K562 (cell line): ENCODE measurements at regions not wholly inside any gene's neighbourhood (a gene's known extent, or its start where the extent isn't known, plus 50 kb on each side); places are given as distances from the start of the nearest gene placed in this dataset.
A peak's percentile ranks its signal among the peaks of the same experiment; 100 is the strongest.

ENCODE experiments used
- ATAC-seq: fragments of 200-7000 bp; cut with Tn5 transposase; 3 replicates; pipeline ENCODE4 v1.9.1; 2020; ENCODE audit warnings: moderate library complexity
- BruUV-seq: library from RNA; stranded (reverse); fragments of 400-500 nt; replicated peaks from 2 replicates; lab custom pipeline; 2021; lab: Mats Ljungman, UMichigan
- CTCF ChIA-PET: fragments of 300-600 bp; formaldehyde crosslinking; extraction: SDS; loops from one replicate; lab custom pipeline; 2021; ENCODE audit warnings: low intra/inter-chr PET ratio; lab: Yijun Ruan, JAX
- POLR2A ChIA-PET: fragments of 300-600, 350-650 bp; sonication (Branson Sonifier 250); formaldehyde crosslinking; extraction: SDS; loops from one replicate; lab custom pipeline; 2021; ENCODE audit warnings: antibody characterized with exemption, inconsistent platforms; lab: Yijun Ruan, JAX
- DNase-seq, 4 experiments: peaks; one replicate each; pipeline versions ENCODE4 v3.0.0 to v3.0.0-alpha.2; 2011 to 2018; ENCODE audit warnings: low spot score in 3 of 4, mixed read lengths in 3 of 4; ENCODE audit errors: extremely low read depth in 1 of 4
- FAIRE-seq: peaks from 2 replicates; lab custom pipeline; 2011; peaks lifted over from hg19 to GRCh38; lab: Jason Lieb, UNC
- H2AFZ ChIP-seq: 2 replicates; pipeline ENCODE4 v1.6.0; 2011; ENCODE audit warnings: low read depth, low read length, control low read depth, inconsistent platforms
- H3K27ac ChIP-seq: fragments of 200-600 bp; 3 replicates; pipeline ENCODE4 v1.8.0; 2011; ENCODE audit warnings: low read depth, mild to moderate bottlenecking, control low read depth, inconsistent platforms, low read length, moderate library complexity, mixed read lengths; ENCODE audit errors: extremely low read depth
- H3K27me3 ChIP-seq, 2 experiments: fragments of 300-600 bp in 1 of 2; 2 replicates in 1 of 2; 3 replicates in 1 of 2; pipeline versions ENCODE4 v1.6.0 to v1.8.0; 2011; ENCODE audit warnings: inconsistent platforms in 2 of 2, low read length in 2 of 2, mild to moderate bottlenecking in 1 of 2, mixed read lengths in 1 of 2, moderate library complexity in 1 of 2; ENCODE audit not compliant: control insufficient read depth in 2 of 2, insufficient read depth in 2 of 2
- H3K36me3 ChIP-seq: fragments of 300-600 bp; 3 replicates; pipeline ENCODE4 v1.8.0; 2011; ENCODE audit warnings: mild to moderate bottlenecking, low read length, inconsistent platforms; ENCODE audit not compliant: control insufficient read depth, insufficient read depth
- H3K4me1 ChIP-seq, 2 experiments: fragments of 200-600 bp in 1 of 2; replicated peaks in 1 of 2; 2 replicates in 1 of 2; 3 replicates in 1 of 2; pipeline versions ENCODE4 v1.5.1 to v1.8.0; 2011; ENCODE audit warnings: inconsistent platforms in 2 of 2, low read length in 2 of 2, mild to moderate bottlenecking in 1 of 2, mixed read lengths in 1 of 2, moderate library complexity in 1 of 2; ENCODE audit not compliant: control insufficient read depth in 2 of 2, insufficient read depth in 2 of 2
- H3K4me2 ChIP-seq: 2 replicates; pipeline ENCODE4 v1.6.1; 2011; ENCODE audit warnings: low read length, control low read depth, inconsistent platforms, mixed read lengths; ENCODE audit not compliant: insufficient read depth
- H3K4me3 ChIP-seq: fragments of 200-600 bp; sonication (generic), shearing (Covaris generic); 2 replicates; pipeline ENCODE4 v1.5.1; 2016; ENCODE audit warnings: control low read depth, inconsistent platforms
- H3K79me2 ChIP-seq: fragments of 200-600 bp; 3 replicates; pipeline ENCODE4 v1.8.0; 2011; ENCODE audit warnings: low read length, inconsistent platforms; ENCODE audit not compliant: control insufficient read depth, insufficient read depth
- H3K9ac ChIP-seq, 2 experiments: 2 replicates each; pipeline versions ENCODE4 v1.6.0 to v1.6.1; 2011; ENCODE audit warnings: low read depth in 2 of 2, low read length in 2 of 2, control low read depth in 1 of 2, inconsistent platforms in 1 of 2, mild to moderate bottlenecking in 1 of 2, mixed read lengths in 1 of 2; ENCODE audit not compliant: insufficient read depth in 1 of 2
- H3K9me1 ChIP-seq: one replicate; pipeline ENCODE4 v1.6.0; 2011; ENCODE audit warnings: inconsistent platforms, mild to moderate bottlenecking, low read length, moderate library complexity; ENCODE audit not compliant: control insufficient read depth, insufficient read depth
- H3K9me3 ChIP-seq: replicated peaks from 2 replicates; pipeline ENCODE4 v1.5.1; 2011; ENCODE audit warnings: low read depth, low read length, inconsistent platforms; ENCODE audit not compliant: control insufficient read depth, insufficient read depth
- H4K20me1 ChIP-seq: replicated peaks from 2 replicates; pipeline ENCODE4 v1.6.1; 2011; ENCODE audit warnings: low read length, inconsistent platforms, mixed read lengths; ENCODE audit not compliant: control insufficient read depth, insufficient read depth
- ARID3B ChIP-seq: fragments of 250-450 bp; sonication (Bioruptor Pico); IDR thresholded peaks from 2 replicates; pipeline ENCODE4 v1.4.0; 2020; ENCODE audit warnings: borderline replicate concordance
- CAMTA2 ChIP-seq: fragments of 250-450 bp; sonication (Bioruptor Pico); conservative IDR thresholded peaks from 2 replicates; pipeline ENCODE4 v1.5.1; 2022
- COPS2 ChIP-seq: fragments of 450-650 bp; conservative IDR thresholded peaks from 2 replicates; pipeline ENCODE4 v1.6.1; 2016; ENCODE audit warnings: mild to moderate bottlenecking, moderate library complexity
- MAFG ChIP-seq: fragments of 450-650 bp; conservative IDR thresholded peaks from 2 replicates; pipeline ENCODE4 v1.6.1; 2016; ENCODE audit warnings: missing genetic modification characterization, missing compliant biosample characterization
- MTF1 ChIP-seq: fragments of 250-450 bp; sonication (Bioruptor Pico); IDR thresholded peaks from 2 replicates; pipeline ENCODE4 v1.9.0; 2021; ENCODE audit warnings: moderate library complexity, mild to moderate bottlenecking, inconsistent platforms, borderline replicate concordance
- NFE2L1 ChIP-seq: fragments of 450-650 bp; IDR thresholded peaks from 2 replicates; pipeline ENCODE4 v1.6.1; 2016; ENCODE audit warnings: missing genetic modification characterization, low read depth, mild to moderate bottlenecking, missing compliant biosample characterization, moderate library complexity, borderline replicate concordance
- NR2C1 ChIP-seq, 2 experiments: fragments of 450-650 bp; IDR thresholded peaks; 2 replicates each; pipeline ENCODE4 v1.6.1; 2017; ENCODE audit warnings: mild to moderate bottlenecking in 2 of 2, antibody characterized with exemption in 1 of 2, inconsistent platforms in 1 of 2, missing compliant biosample characterization in 1 of 2, missing genetic modification characterization in 1 of 2
- PRPF4 ChIP-seq: fragments of 200-400 bp; formaldehyde crosslinking; IDR thresholded peaks from one replicate; pipeline ENCODE4 v1.6.1; 2017; ENCODE audit warnings: low read length, low read depth, mild to moderate bottlenecking; ENCODE audit not compliant: insufficient read depth, poor library complexity, severe bottlenecking
- PTTG1 ChIP-seq: fragments of 450-650 bp; IDR thresholded peaks from 2 replicates; pipeline ENCODE4 v1.6.1; 2016; ENCODE audit warnings: low read depth, mild to moderate bottlenecking, missing genetic modification characterization, missing compliant biosample characterization
- SMARCA4 ChIP-seq: fragments of 450-650 bp; IDR thresholded peaks from 2 replicates; pipeline ENCODE4 v1.6.1; 2016
- TGIF2 ChIP-seq: sonication (generic); formaldehyde crosslinking; IDR thresholded peaks from 2 replicates; pipeline ENCODE4 v1.8.1; 2022; ENCODE audit warnings: mild to moderate bottlenecking, missing genetic modification reagents, moderate library complexity
- ZFP1 ChIP-seq: fragments of 450-650 bp; formaldehyde crosslinking; IDR thresholded peaks from 2 replicates; pipeline ENCODE4 v1.4.0; 2020; ENCODE audit warnings: mild to moderate bottlenecking, mixed read lengths
- ZNF140 ChIP-seq: fragments of 250-450 bp; sonication (Bioruptor Pico); IDR thresholded peaks from 2 replicates; pipeline ENCODE4 v1.8.0; 2021; ENCODE audit warnings: moderate library complexity, mild to moderate bottlenecking, inconsistent platforms
- ZNF224 ChIP-seq: sonication (generic); formaldehyde crosslinking; IDR thresholded peaks from 2 replicates; pipeline ENCODE4 v1.8.0; 2022; ENCODE audit warnings: mild to moderate bottlenecking, missing genetic modification reagents
- ZNF316 ChIP-seq: fragments of 450-650 bp; IDR thresholded peaks from 2 replicates; pipeline ENCODE4 v1.6.1; 2016
- ZNF592 ChIP-seq: fragments of 450-650 bp; IDR thresholded peaks from 2 replicates; pipeline ENCODE4 v1.6.1; 2017; ENCODE audit warnings: antibody characterized with exemption, mild to moderate bottlenecking
- ZNF707 ChIP-seq: fragments of 250-450 bp; sonication (Bioruptor Pico); conservative IDR thresholded peaks from 2 replicates; pipeline ENCODE4 v1.8.0; 2022; ENCODE audit warnings: inconsistent platforms, mild to moderate bottlenecking, moderate library complexity
- WGBS: fragments of 100-300 bp; shearing (Covaris generic); methylation state at CpG from one replicate; pipeline ENCODE4 v1.1.6; 2016; ENCODE audit warnings: low coverage, mixed read lengths; ENCODE audit not compliant: insufficient coverage; ENCODE audit errors: missing lambda C conversion rate; 5-methylcytosine and 5-hydroxymethylcytosine counted together
- in situ Hi-C: fragments of 300-500 bp; cut with MboI; formaldehyde crosslinking; loops from 4 replicates; pipeline ENCODE4 v1.15.0; 2018; ENCODE audit warnings: inconsistent platforms, mixed read lengths
- intact Hi-C: fragments of 100-400 bp; cut with micrococcal nuclease; formaldehyde crosslinking; loops from 2 replicates; pipeline ENCODE4 v1.14.2; 2022

GRCh38 chr2:17059458-17059857 lies 393.8 kb upstream of the CYRIA start (continued):
- TF ChIP-seq NFE2L1 (tag): no peak

GRCh38 chr2:17058772-17059402 lies 393.3 kb upstream of the CYRIA start:
- Histone ChIP-seq H3K36me3 (no peaks in the 10 kb centered on the region), H3K9ac (no peak overlapping the region), H3K4me1 (no peaks in the 10 kb centered on the region), H3K79me2 (no peaks in the 10 kb centered on the region), H3K9me1 (no peaks in the 10 kb centered on the region), H3K4me3 (no peak overlapping the region), H3K27ac (no peak overlapping the region), H3K4me2 (no peak overlapping the region), H3K27me3 (no peaks in the 10 kb centered on the region), H2AFZ (no peak overlapping the region), H3K9me3 (no peaks in the 10 kb centered on the region), H4K20me1 (no peaks in the 10 kb centered on the region)
- ATAC-seq (no peak), FAIRE-seq (no peak), DNase-seq (no peak)
- WGBS: 0% methylated on average over 3 of the region's 3 CpGs
- in situ Hi-C loops (no loop called here), intact Hi-C loops (no loop called here)
- no TSS peak for BruUV-seq
- ChIA-PET CTCF (no interaction called here), POLR2A (interaction anchor here (1.2 kb wide), 1 partner anchor 15 kb away, joined by 4 read pairs; no protein-coding TSS in a partner anchor)
- TF ChIP-seq NR2C1 (IDR thresholded peaks at IDR 0.05): no peak
- no peak for TF ChIP-seq NR2C1 (tag; IDR thresholded peaks at IDR 0.05)
- TF ChIP-seq ZNF592: no peak
- TF ChIP-seq TGIF2 (CRISPR knock-in tag): no peak
- TF ChIP-seq ZNF224 (CRISPR knock-in tag): no peak
- no peak for TF ChIP-seq ZNF707
- no peak for TF ChIP-seq ARID3B (CRISPR knock-in tag)
- TF ChIP-seq PTTG1: no peak
- TF ChIP-seq CAMTA2 (CRISPR knock-in tag): no peak
- peak; percentile 54 for TF ChIP-seq MAFG (tag)
- TF ChIP-seq PRPF4: no peak
- TF ChIP-seq ZFP1 (CRISPR knock-in tag): no peak
- TF ChIP-seq MTF1 (CRISPR knock-in tag): no peak
- no peak for TF ChIP-seq COPS2
- TF ChIP-seq ZNF316: peak; percentile 40; the same call in 1 of the 2 replicates
- no peak for TF ChIP-seq ZNF140 (CRISPR knock-in tag)
- no peak for TF ChIP-seq SMARCA4
